ENCODE measurements at regions not wholly inside any gene's neighbourhood (a gene's known extent, or its start where the extent isn't known, plus 50 kb on each side); places are given as distances from the start of the nearest gene placed in this dataset.

DNA sequence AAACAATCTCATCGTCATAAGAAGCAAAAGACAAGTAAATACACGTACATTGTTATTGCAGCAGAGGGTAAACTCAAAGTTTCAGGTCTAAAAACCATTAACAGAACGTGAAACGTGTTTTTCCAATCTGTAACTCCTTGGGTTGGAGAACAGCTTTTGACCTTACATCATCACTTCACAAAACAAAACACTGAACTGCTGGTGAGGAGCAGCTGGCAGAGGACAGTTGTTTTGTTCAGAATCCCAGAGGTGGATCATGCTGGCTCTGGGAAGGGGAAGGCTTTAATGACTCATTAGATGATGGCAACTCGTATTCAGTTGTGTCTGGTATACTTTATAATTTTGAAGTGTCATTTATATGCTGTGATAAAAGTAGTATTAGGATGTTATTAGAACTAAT lies 923.0 kb upstream of the CELF2 start:
- Mint-ChIP-seq H3K27me3 (no peaks in the 10 kb centered on the region), H3K4me1 (no peaks in the 10 kb centered on the region), H3K9me3 (no peaks in the 10 kb centered on the region)

GRCh38 chr10:10096296-10096695 lies 921.4 kb upstream of the CELF2 start:
- Mint-ChIP-seq H3K27me3 (no peaks in the 10 kb centered on the region), H3K4me1 (no peaks in the 10 kb centered on the region), H3K27ac (no peak overlapping the region), H3K36me3 (ENCODE audit: low read depth) (no peaks in the 10 kb centered on the region), H3K9me3 (no peaks in the 10 kb centered on the region), H3K4me3 (no peak overlapping the region)
- intact Hi-C loops (cut with micrococcal nuclease), result no loop called here
- no peak for DNase-seq

More for the DNA sequence above, 923.0 kb upstream of the CELF2 start:
- no peak for DNase-seq
- no peak overlapping the region for H3K4me3 Mint-ChIP-seq
- no peaks in the 10 kb centered on the region for H3K36me3 Mint-ChIP-seq (ENCODE audit: low read depth)
- no peak overlapping the region for H3K27ac Mint-ChIP-seq
- intact Hi-C loops (cut with micrococcal nuclease), result no loop called here

GRCh38 chr10:10096898-10097297 lies 920.8 kb upstream of the CELF2 start:
- no peaks in the 10 kb centered on the region for H3K4me1 Mint-ChIP-seq
- DNase-seq, result no peak
- H3K36me3 Mint-ChIP-seq (ENCODE audit: low read depth), result no peaks in the 10 kb centered on the region
- H3K27me3 Mint-ChIP-seq, result no peaks in the 10 kb centered on the region
- no peak overlapping the region for H3K4me3 Mint-ChIP-seq
- intact Hi-C loops (cut with micrococcal nuclease), result no loop called here
- H3K27ac Mint-ChIP-seq, result no peak overlapping the region
- H3K9me3 Mint-ChIP-seq, result no peaks in the 10 kb centered on the region

DNA sequence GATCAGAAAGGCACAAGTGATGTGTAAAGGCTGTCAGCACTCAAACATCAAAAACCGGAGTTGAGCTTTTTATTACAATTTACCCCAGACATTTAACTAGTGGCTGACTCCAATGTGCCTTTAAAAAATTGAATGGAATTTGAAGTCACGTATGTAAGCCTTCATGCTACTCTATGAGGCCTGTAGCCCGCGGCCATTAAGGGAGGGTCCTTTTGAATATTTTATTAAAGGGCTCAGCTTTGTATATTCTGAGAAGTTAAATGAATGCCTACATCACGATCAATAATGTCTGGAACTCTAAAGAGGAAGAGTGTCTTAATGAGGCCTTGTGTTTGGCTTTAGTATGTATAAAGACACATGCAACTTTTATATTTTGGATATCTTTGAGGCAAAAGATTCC lies 916.6 kb upstream of the CELF2 start:
- intact Hi-C loops (cut with micrococcal nuclease), result no loop called here
- no peaks in the 10 kb centered on the region for H3K36me3 Mint-ChIP-seq (ENCODE audit: low read depth)
- H3K27me3 Mint-ChIP-seq, result no peaks in the 10 kb centered on the region
- no peaks in the 10 kb centered on the region for H3K4me1 Mint-ChIP-seq
- DNase-seq, result no peak
- H3K27ac Mint-ChIP-seq, result no peak overlapping the region
- H3K9me3 Mint-ChIP-seq, result no peaks in the 10 kb centered on the region
- no peak overlapping the region for H3K4me3 Mint-ChIP-seq

DNA sequence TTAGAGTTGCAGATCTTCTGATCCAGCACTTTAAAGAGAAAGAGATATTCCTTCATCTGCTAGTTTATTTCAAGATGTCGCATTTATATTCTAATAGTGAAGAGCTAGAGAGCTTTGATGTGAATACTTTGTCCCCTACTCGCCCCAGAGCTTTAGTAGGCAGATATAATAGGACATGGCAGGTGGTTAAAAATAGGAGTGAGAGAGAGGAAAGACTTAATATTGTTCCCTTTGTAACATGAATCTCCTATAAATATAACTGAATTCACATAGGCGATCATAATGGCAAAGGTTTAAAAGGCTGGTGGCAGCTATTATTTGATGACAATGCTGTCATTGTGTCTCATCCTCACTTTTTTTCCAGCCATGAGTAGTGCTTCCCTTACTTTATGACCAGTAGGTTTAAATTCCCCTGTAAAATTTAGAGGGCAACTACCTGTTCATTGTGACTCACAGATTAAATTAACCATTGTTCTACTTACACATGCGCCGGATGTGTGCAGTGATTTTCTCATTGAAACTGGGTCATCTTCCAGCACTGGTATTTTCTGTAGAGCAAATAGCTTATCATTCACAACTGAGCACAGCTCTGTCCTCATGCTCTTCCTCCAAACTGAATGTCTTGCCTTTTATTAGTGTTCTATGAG lies 906.7 kb upstream of the CELF2 start:
- H3K4me3 Mint-ChIP-seq, result no peak overlapping the region
- H3K36me3 Mint-ChIP-seq (ENCODE audit: low read depth), result no peaks in the 10 kb centered on the region
- no peaks in the 10 kb centered on the region for H3K4me1 Mint-ChIP-seq
- H3K27ac Mint-ChIP-seq, result no peak overlapping the region
- no peaks in the 10 kb centered on the region for H3K9me3 Mint-ChIP-seq
- no peaks in the 10 kb centered on the region for H3K27me3 Mint-ChIP-seq
- intact Hi-C loops (cut with micrococcal nuclease), result no loop called here
- no peak for DNase-seq

- Mint-ChIP-seq H3K4me1 (no peaks in the 10 kb centered on the region), H3K27ac (no peak overlapping the region), H3K4me3 (no peak overlapping the region), H3K27me3 (no peaks in the 10 kb centered on the region), H3K9me3 (no peaks in the 10 kb centered on the region), H3K36me3 (ENCODE audit: low read depth) (no peaks in the 10 kb centered on the region)
- intact Hi-C loops (cut with micrococcal nuclease), result no loop called here
- no peak for DNase-seq
Observed at GRCh38 chr10:10118131-10118530, 899.5 kb upstream of the CELF2 start.

DNA sequence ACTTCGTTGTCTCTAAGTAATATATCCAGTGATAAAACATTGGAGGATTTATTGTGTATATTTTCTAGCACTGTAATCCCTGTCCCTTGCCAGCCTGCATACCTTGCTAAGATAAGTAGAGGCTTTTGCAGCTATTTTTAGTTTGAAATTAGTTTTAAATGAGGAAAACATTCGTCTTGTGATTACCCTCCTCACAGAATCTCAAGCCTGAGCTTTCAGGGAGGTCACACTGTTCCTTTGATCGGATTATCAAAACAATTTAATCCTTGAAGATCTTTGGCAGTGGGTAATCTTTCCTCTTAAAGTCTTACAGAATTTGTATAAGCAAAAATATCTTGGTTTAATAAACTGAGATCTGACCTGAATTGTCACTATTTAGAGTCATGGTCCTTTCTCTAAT lies 897.0 kb upstream of the CELF2 start:
- Mint-ChIP-seq H3K36me3 (ENCODE audit: low read depth) (no peaks in the 10 kb centered on the region), H3K27ac (no peak overlapping the region), H3K4me3 (no peak overlapping the region), H3K9me3 (no peaks in the 10 kb centered on the region), H3K4me1 (no peaks in the 10 kb centered on the region), H3K27me3 (no peaks in the 10 kb centered on the region)
- intact Hi-C loops (cut with micrococcal nuclease), result no loop called here
- DNase-seq, result no peak

DNA sequence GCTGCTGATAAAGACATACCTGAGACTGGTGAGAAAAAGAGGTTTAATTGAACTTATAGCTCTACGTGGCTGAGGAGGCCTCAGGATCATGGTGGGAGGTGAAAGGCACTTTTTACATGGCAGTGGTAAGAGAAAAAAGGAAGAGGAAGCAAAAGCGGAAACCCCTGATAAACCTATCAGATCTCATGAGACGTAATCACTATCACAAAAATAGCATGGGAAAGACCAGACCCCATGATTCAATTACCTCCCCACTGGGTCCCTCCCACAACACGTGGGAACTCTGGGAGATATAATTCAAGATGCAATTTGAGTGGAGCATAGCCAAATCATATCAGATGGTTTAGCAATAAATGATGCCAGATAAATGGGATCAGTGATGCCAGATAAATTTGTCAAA lies 892.0 kb upstream of the CELF2 start:
- Mint-ChIP-seq H3K36me3 (ENCODE audit: low read depth) (no peaks in the 10 kb centered on the region), H3K27ac (no peak overlapping the region), H3K9me3 (no peaks in the 10 kb centered on the region), H3K27me3 (no peaks in the 10 kb centered on the region), H3K4me1 (no peaks in the 10 kb centered on the region), H3K4me3 (no peak overlapping the region)
- no peak for DNase-seq
- intact Hi-C loops (cut with micrococcal nuclease), result no loop called here

DNA sequence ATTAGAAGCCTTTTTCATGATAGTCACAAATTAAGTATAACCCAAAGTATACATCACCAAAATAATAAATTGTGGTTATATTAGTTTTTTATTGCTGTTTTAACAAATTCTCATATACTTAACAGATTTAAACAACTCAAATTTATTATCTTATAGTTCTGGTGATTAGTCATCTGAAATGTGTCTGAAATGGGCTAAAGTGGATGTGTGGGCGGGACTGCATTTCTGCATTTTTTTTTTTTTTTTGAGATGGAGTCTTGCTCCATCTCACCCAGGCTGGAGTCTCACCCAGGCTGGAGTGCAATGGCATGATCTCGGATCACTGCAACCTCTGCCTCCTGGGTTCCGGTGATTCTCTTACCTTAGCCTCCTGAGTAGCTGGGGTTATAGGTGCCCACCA lies 891.5 kb upstream of the CELF2 start:
- Mint-ChIP-seq H3K27me3 (peaks cover 2% of the 10 kb centered on the region), H3K4me3 (no peak overlapping the region), H3K4me1 (no peaks in the 10 kb centered on the region), H3K27ac (no peak overlapping the region), H3K36me3 (ENCODE audit: low read depth) (no peaks in the 10 kb centered on the region), H3K9me3 (no peaks in the 10 kb centered on the region)
- no peak for DNase-seq
- intact Hi-C loops (cut with micrococcal nuclease), result no loop called here

- no peak for DNase-seq
- no peak overlapping the region for H3K4me3 Mint-ChIP-seq
- H3K27ac Mint-ChIP-seq, result no peak overlapping the region
- H3K27me3 Mint-ChIP-seq, result peaks cover 2% of the 10 kb centered on the region
- no peaks in the 10 kb centered on the region for H3K36me3 Mint-ChIP-seq (ENCODE audit: low read depth)
- intact Hi-C loops (cut with micrococcal nuclease), result no loop called here
- H3K9me3 Mint-ChIP-seq, result no peaks in the 10 kb centered on the region
- no peaks in the 10 kb centered on the region for H3K4me1 Mint-ChIP-seq
Observed at GRCh38 chr10:10128387-10128786, 889.3 kb upstream of the CELF2 start.

GRCh38 chr10:10130686-10131085 lies 887.0 kb upstream of the CELF2 start:
- DNase-seq, result no peak
- Mint-ChIP-seq H3K9me3 (no peaks in the 10 kb centered on the region), H3K27me3 (peaks cover 4% of the 10 kb centered on the region), H3K4me3 (no peak overlapping the region), H3K4me1 (no peaks in the 10 kb centered on the region), H3K36me3 (ENCODE audit: low read depth) (no peaks in the 10 kb centered on the region), H3K27ac (no peak overlapping the region)
- intact Hi-C loops (cut with micrococcal nuclease), result no loop called here

DNA sequence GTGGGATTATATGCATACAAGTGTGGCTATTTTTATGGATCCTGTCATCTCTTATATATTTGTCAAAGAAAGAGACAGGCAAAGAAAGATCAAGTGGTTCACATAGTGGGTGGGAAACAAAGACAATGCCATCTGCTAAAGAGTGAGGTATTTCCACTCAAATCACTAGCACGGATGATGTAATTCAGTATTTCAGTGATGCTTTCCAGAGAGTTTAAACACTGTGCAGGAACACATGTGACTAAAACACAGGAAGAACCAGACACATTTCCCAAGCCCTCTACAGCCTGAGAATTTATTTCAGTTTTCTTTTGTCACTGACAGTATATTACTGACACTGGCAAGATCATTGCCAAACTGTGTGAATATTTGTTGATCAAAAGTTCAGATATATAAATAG lies 885.7 kb upstream of the CELF2 start:
- Mint-ChIP-seq H3K9me3 (no peaks in the 10 kb centered on the region), H3K4me3 (no peak overlapping the region), H3K36me3 (ENCODE audit: low read depth) (no peaks in the 10 kb centered on the region), H3K27me3 (peaks cover 4% of the 10 kb centered on the region), H3K27ac (no peak overlapping the region), H3K4me1 (no peaks in the 10 kb centered on the region)
- intact Hi-C loops (cut with micrococcal nuclease), result no loop called here
- DNase-seq, result no peak

DNA sequence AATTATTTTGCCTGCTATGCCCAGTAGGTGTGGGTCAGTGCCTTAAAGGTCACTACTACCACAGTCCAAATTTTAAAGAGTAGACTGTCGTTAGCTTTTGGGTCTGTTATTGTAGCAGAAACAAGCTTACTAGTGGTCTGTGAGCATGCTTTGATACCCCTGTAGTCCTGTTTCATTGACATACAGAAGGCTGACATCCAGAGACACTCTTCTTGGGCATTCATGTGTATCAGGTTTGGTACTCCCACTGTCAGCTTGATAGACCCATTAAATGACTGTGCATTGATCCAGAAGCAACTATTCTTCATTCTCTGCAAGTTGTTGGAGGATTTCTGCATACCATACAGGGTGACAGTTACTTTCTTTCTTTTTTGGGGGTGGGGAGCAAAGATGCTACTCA lies 884.4 kb upstream of the CELF2 start:
- Mint-ChIP-seq H3K27me3 (peaks cover 4% of the 10 kb centered on the region), H3K36me3 (ENCODE audit: low read depth) (no peaks in the 10 kb centered on the region), H3K9me3 (no peaks in the 10 kb centered on the region), H3K4me3 (no peak overlapping the region), H3K27ac (no peak overlapping the region), H3K4me1 (no peaks in the 10 kb centered on the region)
- intact Hi-C loops (cut with micrococcal nuclease), result no loop called here
- DNase-seq, result no peak

GRCh38 chr10:10138685-10139084 lies 879.0 kb upstream of the CELF2 start:
- Mint-ChIP-seq H3K27me3 (peaks cover 5% of the 10 kb centered on the region), H3K4me1 (no peaks in the 10 kb centered on the region), H3K36me3 (ENCODE audit: low read depth) (no peaks in the 10 kb centered on the region), H3K4me3 (peak overlapping the region; percentile 27), H3K9me3 (no peaks in the 10 kb centered on the region), H3K27ac (no peak overlapping the region)
- intact Hi-C loops (cut with micrococcal nuclease), result no loop called here
- no peak for DNase-seq

- peaks cover 3% of the 10 kb centered on the region for H3K27me3 Mint-ChIP-seq
- no peak for DNase-seq
- intact Hi-C loops (cut with micrococcal nuclease), result no loop called here
- no peaks in the 10 kb centered on the region for H3K36me3 Mint-ChIP-seq (ENCODE audit: low read depth)
- H3K27ac Mint-ChIP-seq, result no peak overlapping the region
- H3K9me3 Mint-ChIP-seq, result no peaks in the 10 kb centered on the region
- no peaks in the 10 kb centered on the region for H3K4me1 Mint-ChIP-seq
- no peak overlapping the region for H3K4me3 Mint-ChIP-seq
Observed at GRCh38 chr10:10141782-10142382, 875.8 kb upstream of the CELF2 start.

Data from activated CD4-positive, alpha-beta T cell treated with anti-CD3 and anti-CD28 coated beads, Interleukin-2, amount 10 ng/mL, durations not matched to agents 24 days and 14 days (primary cell).